SU-DHL-6 (cell line): ENCODE measurements at regions not wholly inside any gene's neighbourhood (a gene's known extent, or its start where the extent isn't known, plus 50 kb on each side); places are given as distances from the start of the nearest gene placed in this dataset.

ENCODE experiments used
- H2AFZ ChIP-seq: fragments of 200-600 bp; sonication (generic); 2 replicates; pipeline ENCODE4 v1.6.1; 2014; ENCODE audit warnings: low read depth, mild to moderate bottlenecking, moderate library complexity, mixed read lengths, antibody characterized with exemption, low read length; ENCODE audit not compliant: severe bottlenecking
- H3F3A ChIP-seq: fragments of 200-600 bp; shearing (Covaris generic); 2 replicates; pipeline ENCODE4 v1.6.0; 2016; ENCODE audit warnings: antibody characterized with exemption, mild to moderate bottlenecking; ENCODE audit not compliant: insufficient read depth
- H3K27ac ChIP-seq: fragments of 200-600 bp; sonication (generic); 2 replicates; pipeline ENCODE4 v1.5.1; 2016; ENCODE audit warnings: low read depth, mild to moderate bottlenecking, low read length, moderate library complexity, mixed read lengths
- H3K27me3 ChIP-seq: fragments of 200-600 bp; sonication (generic), shearing (Covaris generic); 2 replicates; pipeline ENCODE4 v1.6.0; 2014; ENCODE audit warnings: mild to moderate bottlenecking, low read length
- H3K36me3 ChIP-seq: fragments of 200-600 bp; sonication (generic); 2 replicates; pipeline ENCODE4 v1.6.1; 2014; ENCODE audit warnings: mild to moderate bottlenecking, low read length, mixed read lengths
- H3K4me2 ChIP-seq: fragments of 300-600, 200-600 bp; shearing (Covaris generic), sonication (generic); 2 replicates; pipeline ENCODE4 v1.6.0; 2014; ENCODE audit warnings: low read length, low read depth, mild to moderate bottlenecking; ENCODE audit not compliant: poor library complexity, severe bottlenecking
- H3K4me3 ChIP-seq: fragments of 200-600 bp; sonication (generic); 2 replicates; pipeline ENCODE4 v1.5.1; 2014; ENCODE audit warnings: antibody characterized with exemption, low read length, mild to moderate bottlenecking, mixed read lengths; ENCODE audit not compliant: insufficient read depth, poor library complexity, severe bottlenecking
- H3K79me2 ChIP-seq: fragments of 200-600 bp; sonication (generic); 2 replicates; pipeline ENCODE4 v1.6.1; 2014; ENCODE audit warnings: mild to moderate bottlenecking, low read length, moderate library complexity; ENCODE audit not compliant: insufficient read depth
- H3K9ac ChIP-seq: fragments of 200-600 bp; sonication (generic); 2 replicates; pipeline ENCODE4 v1.7.0; 2014; ENCODE audit warnings: mild to moderate bottlenecking, low read length
- H3K9me2 ChIP-seq: fragments of 200-600 bp; sonication (generic); replicated peaks from 2 replicates; pipeline ENCODE4 v1.6.1; 2014; ENCODE audit warnings: low read length; ENCODE audit not compliant: insufficient read depth
- H3K9me3 ChIP-seq: fragments of 200-600 bp; sonication (generic); 2 replicates; pipeline ENCODE4 v1.6.1; 2014; ENCODE audit warnings: low read length, mixed read lengths; ENCODE audit not compliant: insufficient read depth
- H4K20me1 ChIP-seq: fragments of 200-600 bp; sonication (generic); 2 replicates; pipeline ENCODE4 v1.6.1; 2014; ENCODE audit warnings: low read depth, mild to moderate bottlenecking, antibody characterized with exemption, low read length, moderate library complexity, mixed read lengths
- EZH2phosphoT487 ChIP-seq: fragments of 200-600 bp; sonication (generic), shearing (Covaris generic); conservative IDR thresholded peaks from 2 replicates; pipeline ENCODE4 v1.6.1; 2018; ENCODE audit warnings: mild to moderate bottlenecking, antibody characterized with exemption, low read length, moderate library complexity, mixed read lengths
- TF ChIP-seq, protein P1 (sequence below): fragments of 200-600 bp; sonication (generic); IDR thresholded peaks from one replicate; pipeline ENCODE4 v1.5.1; 2017; ENCODE audit warnings: antibody characterized with exemption, mild to moderate bottlenecking, low read length, moderate library complexity; ENCODE audit not compliant: insufficient read depth, poor library complexity, severe bottlenecking

DNA sequence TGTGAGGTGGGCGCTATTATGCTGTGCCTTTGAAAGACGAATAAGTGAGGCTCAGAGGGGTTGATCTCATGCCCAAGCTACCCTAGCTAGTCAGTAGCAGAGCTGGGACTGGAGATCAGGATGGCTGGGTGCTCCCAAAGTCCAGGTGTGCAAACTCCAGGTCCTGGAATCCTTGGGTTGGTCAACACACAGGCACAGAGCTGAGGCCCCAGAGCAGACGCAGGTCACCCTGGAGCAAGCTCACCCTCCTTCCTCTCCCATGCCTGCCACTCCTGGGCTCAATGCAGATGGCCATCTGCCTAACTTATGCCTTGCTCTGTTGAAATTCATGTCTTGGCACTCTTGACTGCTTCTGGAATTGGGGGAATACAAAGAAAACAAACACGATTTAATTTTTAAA is 587.2 kb downstream of the PTPRU start:
- Histone ChIP-seq H3K9ac (no peak overlapping the region), H3F3A (no peaks in the 10 kb centered on the region), H3K79me2 (no peaks in the 10 kb centered on the region), H3K4me3 (no peak overlapping the region), H3K27me3 (no peaks in the 10 kb centered on the region), H3K9me3 (no peaks in the 10 kb centered on the region), H4K20me1 (no peaks in the 10 kb centered on the region), H3K4me2 (no peak overlapping the region), H3K9me2 (no peaks in the 10 kb centered on the region), H3K36me3 (no peaks in the 10 kb centered on the region), H2AFZ (no peak overlapping the region), H3K27ac (no peak overlapping the region)
- TF ChIP-seq EZH2phosphoT487 = no peak
- TF ChIP-seq, protein P1, sequence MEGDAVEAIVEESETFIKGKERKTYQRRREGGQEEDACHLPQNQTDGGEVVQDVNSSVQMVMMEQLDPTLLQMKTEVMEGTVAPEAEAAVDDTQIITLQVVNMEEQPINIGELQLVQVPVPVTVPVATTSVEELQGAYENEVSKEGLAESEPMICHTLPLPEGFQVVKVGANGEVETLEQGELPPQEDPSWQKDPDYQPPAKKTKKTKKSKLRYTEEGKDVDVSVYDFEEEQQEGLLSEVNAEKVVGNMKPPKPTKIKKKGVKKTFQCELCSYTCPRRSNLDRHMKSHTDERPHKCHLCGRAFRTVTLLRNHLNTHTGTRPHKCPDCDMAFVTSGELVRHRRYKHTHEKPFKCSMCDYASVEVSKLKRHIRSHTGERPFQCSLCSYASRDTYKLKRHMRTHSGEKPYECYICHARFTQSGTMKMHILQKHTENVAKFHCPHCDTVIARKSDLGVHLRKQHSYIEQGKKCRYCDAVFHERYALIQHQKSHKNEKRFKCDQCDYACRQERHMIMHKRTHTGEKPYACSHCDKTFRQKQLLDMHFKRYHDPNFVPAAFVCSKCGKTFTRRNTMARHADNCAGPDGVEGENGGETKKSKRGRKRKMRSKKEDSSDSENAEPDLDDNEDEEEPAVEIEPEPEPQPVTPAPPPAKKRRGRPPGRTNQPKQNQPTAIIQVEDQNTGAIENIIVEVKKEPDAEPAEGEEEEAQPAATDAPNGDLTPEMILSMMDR = no peak

DNA sequence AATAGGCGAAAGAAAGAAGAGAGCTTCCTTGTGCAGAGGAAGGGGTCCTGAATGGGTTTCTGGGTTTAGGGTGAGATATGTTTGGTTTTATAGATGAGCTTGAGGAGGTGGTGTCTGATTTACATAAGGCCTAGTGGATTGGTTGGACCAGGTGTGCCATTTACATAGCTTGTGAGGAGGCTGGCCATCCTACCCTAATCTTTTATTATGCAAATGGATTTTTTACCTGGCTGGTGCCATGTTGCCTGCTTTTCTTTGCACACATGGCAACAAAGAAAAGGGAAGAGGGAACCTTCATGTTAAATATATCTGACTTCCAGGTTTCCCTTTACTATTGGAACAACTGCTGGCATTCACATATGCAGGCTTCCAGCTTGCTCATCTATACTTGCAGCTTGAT is 585.3 kb downstream of the PTPRU start:
- no peaks in the 10 kb centered on the region for H3K27me3 ChIP-seq
- no peaks in the 10 kb centered on the region for H3K79me2 ChIP-seq
- no peak overlapping the region for H3K4me2 ChIP-seq
- no peak overlapping the region for H3K9ac ChIP-seq
- H3K27ac ChIP-seq = no peak overlapping the region
- no peak overlapping the region for H2AFZ ChIP-seq
- TF ChIP-seq, protein P1 = no peak
- TF ChIP-seq EZH2phosphoT487 = no peak
- H3K9me3 ChIP-seq = no peaks in the 10 kb centered on the region
- no peaks in the 10 kb centered on the region for H3K36me3 ChIP-seq
- no peaks in the 10 kb centered on the region for H3F3A ChIP-seq
- no peak overlapping the region for H3K4me3 ChIP-seq
- no peaks in the 10 kb centered on the region for H3K9me2 ChIP-seq
- no peaks in the 10 kb centered on the region for H4K20me1 ChIP-seq

DNA sequence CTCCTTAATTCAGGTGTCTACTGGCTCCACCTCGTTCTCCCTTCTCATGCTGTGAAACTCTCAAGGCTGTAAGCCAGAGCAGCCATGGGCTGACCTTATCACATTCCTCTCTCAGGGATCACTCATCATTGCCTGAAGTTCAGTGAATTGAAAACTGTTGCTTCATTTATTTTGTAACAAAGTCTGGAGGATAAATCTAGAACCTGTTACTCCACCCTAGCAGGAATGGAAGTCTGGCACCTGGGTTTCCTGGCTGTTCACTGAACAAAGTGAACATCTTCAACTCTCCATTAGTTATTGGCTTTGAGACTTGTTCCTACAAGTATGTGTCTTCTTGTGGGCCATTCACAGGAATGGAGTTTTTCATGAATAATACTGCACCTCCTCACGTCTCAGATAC is 584.1 kb downstream of the PTPRU start:
- H3K36me3 ChIP-seq = no peaks in the 10 kb centered on the region
- no peaks in the 10 kb centered on the region for H3K79me2 ChIP-seq
- no peaks in the 10 kb centered on the region for H3K9me3 ChIP-seq
- TF ChIP-seq, protein P1 = no peak
- no peak for TF ChIP-seq EZH2phosphoT487
- H4K20me1 ChIP-seq = no peaks in the 10 kb centered on the region
- no peak overlapping the region for H2AFZ ChIP-seq
- no peaks in the 10 kb centered on the region for H3F3A ChIP-seq
- no peaks in the 10 kb centered on the region for H3K27me3 ChIP-seq
- no peak overlapping the region for H3K27ac ChIP-seq
- no peaks in the 10 kb centered on the region for H3K9me2 ChIP-seq
- H3K4me3 ChIP-seq = no peak overlapping the region
- no peak overlapping the region for H3K4me2 ChIP-seq
- no peak overlapping the region for H3K9ac ChIP-seq
